Tongue (tissue), 1 donor: ENCODE measurements at regions not wholly inside any gene's neighbourhood (a gene's known extent, or its start where the extent isn't known, plus 50 kb on each side); places are given as distances from the start of the nearest gene placed in this dataset.
"Not testable (repeated sequence)": the region's sequence is repeated elsewhere in the genome, so short reads cannot be mapped to it uniquely, and the experiment has no call there.

ENCODE experiments used
- DNase-seq: peaks from one replicate; pipeline ENCODE4 v3.0.0-alpha.2; 2015

DNA sequence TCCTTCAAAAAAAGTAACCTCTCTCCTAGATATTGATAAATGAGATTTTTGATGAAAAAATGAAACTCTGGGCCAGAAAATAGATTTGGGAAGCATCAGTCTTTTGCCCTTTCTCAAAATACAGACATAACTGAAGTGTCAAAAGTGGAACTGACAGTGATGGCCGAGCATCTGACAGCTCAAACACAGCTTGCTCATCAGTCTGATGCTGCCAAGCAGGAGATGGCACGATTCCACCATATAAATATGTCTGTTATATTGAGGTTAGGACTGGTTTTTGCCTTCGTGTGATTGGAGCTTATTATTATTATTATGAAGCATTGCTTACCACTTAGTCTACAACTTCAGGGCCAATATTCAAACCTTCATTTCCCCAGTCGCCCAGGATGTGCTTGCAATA lies 152.6 kb upstream of the EPHA3 start:
- DNase-seq: no peak

DNA sequence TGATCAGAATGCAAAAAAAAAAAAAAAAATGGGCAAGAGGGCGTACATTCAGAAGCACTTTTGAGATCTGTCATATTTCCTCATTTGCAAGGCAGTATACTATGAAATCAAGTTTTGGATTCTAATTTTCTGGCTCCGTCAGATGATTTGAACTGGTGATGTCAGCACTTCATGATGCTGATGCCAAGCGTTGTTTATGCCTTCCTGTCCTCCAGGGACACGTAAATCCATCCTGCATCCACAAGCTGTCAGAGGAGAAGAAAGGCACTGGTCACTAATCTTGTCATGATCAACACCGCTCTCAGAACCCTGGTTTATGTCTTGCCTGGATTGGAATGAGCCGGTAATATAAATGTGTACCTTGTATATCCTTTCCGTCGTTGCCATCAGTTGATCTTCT lies 152.1 kb upstream of the EPHA3 start:
- no peak for DNase-seq

DNA sequence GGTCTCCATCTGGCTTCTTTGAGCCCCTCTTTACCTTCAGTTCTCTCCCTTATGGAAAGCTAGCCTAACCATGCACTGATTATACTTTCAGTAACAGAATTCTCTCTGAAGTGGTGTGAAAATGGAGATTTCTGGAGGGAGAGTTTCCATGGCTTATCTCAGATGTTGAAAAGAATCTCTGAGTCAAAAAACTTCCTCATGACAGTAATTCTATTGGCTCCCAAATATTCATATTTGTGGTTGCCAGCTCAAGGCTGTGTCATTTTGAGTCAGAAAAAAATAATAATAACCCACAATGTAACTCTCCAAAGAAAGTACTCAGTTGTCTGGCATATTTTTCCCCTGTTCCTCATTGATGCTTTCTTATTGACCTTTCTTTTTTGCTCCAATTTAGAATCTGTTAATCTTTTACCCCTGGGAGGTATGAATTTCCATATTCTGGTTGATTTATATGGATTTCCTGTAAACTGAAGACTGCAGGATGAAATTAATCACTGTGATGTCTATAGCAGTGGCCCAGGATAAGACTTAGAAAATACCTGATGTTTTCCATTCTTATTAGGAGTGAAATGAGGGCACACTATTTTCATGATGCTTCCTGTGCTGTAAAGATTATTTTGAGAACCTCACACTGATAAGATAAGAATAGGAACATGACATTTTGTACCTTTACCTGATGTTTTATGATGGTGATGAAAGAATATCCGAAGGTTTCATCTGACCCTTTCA lies 149.5 kb upstream of the EPHA3 start:
- peak; percentile 7 for DNase-seq

DNA sequence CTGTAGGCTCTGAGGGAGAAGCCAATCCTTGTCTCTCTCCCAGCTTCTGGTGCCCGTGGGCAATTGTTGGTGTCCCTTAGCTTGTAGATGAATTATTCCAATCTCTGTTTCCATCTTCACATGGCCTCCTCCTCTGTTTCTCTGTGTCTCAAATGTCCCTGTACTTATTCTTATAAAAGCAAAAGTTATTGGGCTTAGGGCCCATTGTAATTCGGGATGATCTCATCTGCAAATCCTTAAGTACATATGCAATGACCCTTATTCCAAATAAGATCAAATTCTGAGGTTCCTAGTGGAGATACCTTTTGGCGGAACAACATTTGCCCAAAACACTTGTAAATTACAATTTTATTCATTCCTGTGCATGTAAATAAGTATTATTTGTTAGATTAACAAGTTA lies 147.4 kb upstream of the EPHA3 start:
- no peak for DNase-seq

DNA sequence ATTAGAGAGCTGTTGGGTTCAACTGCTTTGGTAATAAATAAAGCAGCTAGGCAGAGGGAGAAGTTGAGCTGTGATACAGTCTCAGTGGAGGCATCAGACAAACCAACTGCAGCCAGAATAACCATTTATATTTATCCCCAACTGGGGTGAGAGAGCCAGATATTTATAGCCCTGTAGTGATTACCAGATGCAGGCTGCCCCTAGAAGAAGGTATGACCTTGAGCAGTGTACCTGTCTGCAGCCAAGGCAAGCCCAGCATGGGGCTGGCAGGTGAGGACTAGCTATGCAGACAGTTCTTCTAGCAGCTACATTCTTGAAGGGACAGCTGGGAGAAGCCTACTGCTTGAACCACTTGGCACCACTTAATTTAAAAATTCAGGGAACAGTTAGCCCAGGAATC lies 144.4 kb upstream of the EPHA3 start:
- DNase-seq: no peak

DNA sequence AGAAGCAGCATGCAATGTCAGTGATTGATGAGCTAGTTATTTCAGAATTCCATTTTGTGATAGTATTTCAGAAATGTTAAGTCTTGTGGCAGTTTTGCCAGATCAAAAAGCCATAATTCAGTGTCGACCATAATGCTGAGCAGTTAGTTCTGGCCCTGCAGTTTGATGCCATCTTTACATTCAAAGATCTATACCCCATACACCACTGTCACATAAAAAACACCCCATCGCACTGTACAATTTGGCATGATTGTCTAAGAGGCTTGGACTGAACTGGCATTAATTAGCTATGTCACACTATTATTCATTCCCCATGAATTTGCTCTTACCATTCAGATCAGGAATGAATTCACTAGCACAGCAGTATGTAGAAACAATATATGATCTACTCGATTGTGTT lies 127.7 kb upstream of the EPHA3 start:
- no peak for DNase-seq

DNA sequence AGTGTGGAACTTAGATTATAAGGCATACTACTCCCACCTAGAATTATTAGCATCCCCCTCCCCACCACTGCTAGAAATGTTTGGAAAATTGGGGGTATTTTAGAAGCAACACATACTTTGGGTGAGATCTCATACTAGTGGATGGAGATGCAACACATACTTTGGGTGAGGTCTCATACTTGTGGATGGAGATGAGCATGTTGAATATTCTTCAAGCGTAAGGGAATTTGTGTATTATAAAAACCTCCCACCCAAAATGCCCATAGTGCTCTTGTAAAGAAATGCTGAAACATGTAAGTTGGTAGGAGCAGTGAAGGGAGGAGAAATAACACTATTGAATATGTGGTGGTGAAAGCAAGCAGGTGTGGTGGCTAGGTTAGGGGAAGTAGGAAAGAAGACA lies 124.0 kb upstream of the EPHA3 start:
- no peak for DNase-seq

DNA sequence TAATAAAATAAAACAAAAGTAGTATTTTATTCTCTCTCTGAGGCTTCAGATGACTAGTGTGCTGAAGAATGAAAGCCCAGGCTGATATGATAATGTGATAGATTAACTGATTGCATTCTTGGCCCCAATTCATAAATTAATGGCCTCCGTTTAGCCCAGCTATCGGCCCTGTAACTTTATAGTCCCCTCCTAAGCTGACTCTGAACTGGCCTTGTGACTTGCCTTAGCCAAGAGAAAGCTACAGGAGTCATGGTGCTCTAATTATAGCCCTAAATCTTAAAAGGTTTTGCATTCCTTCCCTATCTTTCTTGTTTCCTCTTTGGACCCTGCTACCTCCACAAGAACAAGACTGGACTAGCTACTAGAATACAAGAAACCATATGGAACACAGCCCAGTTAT lies 123.2 kb upstream of the EPHA3 start:
- no peak for DNase-seq

DNA sequence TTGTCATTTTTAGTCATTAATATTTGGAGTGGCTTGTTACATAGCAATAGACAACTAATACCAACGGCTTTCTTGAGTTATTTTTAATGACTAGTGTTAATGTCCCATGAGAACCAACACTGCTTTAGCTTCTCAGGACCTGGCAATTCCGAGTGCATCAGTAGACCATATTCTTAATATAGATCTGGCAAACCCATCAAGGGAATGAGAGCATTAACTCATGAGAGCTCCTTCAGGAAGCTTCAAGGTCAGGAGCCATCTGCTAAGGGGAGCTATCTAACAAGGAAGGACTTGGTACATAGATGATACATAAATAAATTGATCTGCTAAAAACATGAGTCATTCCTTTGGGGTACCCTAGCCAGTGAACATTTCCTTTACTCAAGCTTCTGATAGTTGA lies 122.6 kb upstream of the EPHA3 start:
- no peak for DNase-seq

DNA sequence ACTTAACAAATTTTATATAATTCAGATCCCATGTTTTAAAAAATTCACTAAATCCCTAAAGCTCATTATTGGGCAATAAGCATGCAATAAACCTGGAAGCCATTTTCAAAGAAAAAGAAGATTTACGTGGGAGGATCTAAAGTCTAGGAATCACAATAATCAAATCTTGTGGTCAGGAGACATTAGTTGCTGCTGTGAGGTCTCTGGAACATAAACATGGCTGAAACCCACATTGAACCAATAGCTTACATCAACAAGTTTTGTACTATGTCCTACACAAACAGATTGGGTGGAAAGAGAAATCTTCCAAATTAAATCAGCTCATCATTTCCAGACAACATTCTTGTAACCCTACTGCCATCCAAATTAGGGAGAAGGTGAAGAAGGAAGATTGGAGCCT lies 121.9 kb upstream of the EPHA3 start:
- no peak for DNase-seq

DNA sequence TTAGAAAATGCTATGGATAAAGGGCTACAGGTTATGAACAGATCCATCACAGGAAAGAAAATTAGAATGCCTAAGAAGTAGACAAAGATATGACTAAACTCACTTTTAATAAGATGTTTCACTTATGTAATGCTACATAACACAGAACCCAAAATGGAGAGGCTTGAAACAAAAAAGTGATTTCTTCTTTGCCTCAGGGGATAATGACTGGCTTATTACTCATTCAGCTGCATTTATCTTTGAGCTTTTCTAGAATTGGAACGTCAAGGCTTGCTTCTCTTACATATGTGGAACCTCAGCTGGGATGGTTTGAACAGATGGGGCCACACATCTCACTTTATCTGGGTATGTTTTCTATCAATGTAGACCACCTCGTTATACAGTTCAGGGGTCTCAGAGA lies 120.6 kb upstream of the EPHA3 start:
- DNase-seq: no peak

DNA sequence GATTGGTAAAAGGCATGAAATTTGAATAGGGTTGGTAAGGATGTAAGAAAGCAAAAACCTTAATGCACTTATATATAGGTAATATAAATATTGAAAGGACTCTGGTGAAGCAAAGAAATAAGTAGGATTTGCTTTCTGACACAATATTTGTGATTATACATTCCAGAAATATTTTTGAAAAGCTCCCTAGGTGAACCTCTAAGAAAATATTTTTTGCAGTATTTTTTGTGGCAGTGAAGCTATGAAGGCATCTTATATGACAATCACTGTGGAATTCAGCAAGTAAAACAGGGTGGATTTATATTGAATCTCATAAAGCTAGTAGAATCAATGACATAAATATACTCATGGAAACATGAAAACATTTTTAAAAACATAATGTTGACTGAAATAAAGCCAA lies 119.6 kb upstream of the EPHA3 start:
- DNase-seq: no peak

DNA sequence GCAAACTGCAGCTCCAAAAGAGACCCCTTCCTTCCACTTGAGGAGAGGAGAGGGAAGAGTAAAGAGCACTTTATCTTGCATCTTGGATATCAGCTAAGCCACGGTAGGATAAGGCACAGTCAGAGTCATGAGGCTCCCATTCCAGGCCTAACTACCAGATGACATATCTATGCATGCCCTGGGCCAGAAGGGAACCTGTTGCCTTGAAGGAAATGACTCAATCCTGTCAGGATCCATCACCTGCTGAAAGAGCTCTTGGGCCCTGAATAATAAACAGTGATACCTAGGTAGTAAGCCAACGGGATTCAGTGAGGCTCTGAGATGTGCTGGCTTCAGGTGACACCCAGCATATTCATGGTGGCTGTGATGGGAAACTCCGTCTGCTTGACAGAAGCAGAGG lies 118.5 kb upstream of the EPHA3 start:
- DNase-seq: no peak

DNA sequence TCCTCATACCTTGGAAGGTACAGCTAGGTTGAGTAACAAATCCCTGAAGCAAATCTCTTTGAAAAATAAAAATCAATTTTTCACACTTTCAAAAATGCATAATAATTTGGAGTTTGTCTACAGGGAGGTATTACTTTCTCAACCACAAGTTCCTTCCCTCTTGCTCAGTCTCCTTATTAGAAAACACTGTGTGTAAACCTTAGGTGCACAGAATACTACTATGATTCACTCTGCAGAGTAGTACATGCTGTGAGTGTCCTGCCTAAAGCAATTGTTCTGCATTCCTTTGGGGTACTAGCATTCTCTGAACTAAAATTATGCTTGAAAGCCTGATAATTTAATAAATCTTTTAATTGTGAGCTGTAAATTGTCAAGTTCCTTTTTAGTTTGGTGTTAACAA lies 115.9 kb upstream of the EPHA3 start:
- DNase-seq: no peak

DNA sequence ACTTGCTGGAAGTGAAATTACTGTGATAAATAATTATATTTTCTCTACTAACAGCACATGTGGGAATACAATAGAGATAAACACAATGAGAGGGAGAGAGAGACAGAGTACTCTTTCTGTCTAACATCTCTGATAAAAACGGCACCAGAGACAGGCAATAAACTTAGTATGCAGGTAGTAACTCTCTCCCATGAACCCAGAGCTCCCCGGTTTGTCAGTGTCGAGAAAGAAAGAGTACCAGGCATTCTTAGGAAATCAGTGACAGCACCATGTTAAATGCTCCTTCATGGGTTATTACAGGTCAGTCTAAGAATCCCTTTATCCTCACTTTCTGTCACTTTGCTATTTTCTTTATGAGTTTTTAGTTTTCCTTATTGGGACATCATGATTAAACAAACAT lies 110.7 kb upstream of the EPHA3 start:
- DNase-seq: no peak

DNA sequence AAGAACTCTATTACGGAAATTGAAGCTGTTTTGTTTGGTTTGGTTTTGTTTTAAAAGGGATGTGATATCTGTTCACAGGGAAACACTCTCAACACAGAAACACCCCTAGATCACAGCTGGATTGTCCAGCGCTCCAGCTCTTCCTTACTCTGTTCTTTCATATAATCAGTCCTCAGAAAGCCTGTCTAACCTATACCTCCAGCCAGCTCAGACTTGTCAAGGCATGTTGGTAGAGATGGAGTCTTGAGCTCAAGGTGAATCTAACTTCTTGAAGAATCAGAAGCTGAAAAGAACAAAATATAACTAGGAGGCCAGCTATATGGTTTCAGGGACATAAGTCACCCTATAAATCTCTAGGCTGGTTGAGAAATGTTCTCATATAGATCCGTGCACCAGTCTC lies 110.2 kb upstream of the EPHA3 start:
- DNase-seq: no peak

DNA sequence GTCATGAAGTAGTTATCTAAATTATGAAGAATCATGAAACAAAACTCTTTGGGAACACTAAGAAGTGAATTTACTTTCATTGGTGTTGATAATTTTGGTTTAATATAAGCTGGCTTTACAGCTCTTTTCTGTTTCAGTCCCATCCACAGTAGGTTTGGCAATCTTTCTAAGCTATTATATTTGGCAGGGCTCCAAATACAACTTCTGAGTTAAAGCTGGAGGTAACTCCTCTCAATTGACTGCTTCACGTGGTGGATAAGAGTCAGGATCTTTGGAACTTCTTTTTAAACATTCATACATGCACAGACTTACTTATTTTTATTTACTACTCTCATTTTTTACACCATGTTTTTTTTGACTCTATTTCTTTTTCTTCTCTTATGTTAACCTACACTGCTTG lies 106.5 kb upstream of the EPHA3 start:
- no peak for DNase-seq

DNA sequence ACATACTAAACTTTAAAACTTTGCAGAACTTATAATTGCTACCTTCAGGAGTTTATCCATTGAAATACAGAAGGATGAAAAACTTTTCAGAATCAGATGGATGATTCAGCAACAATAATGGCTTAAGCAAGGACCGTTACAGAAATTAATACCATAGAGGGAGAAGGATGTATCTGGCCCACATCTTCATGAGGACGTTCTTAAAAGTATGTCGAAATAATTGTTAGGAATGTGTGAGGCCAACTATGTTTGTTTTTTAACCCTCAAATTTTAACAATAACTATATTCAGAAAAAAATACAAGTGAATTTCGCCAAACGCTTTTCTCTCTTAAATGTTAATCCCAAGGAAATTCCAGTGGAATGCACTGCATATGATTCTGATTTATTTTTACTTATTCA lies 105.2 kb upstream of the EPHA3 start:
- DNase-seq: no peak

DNA sequence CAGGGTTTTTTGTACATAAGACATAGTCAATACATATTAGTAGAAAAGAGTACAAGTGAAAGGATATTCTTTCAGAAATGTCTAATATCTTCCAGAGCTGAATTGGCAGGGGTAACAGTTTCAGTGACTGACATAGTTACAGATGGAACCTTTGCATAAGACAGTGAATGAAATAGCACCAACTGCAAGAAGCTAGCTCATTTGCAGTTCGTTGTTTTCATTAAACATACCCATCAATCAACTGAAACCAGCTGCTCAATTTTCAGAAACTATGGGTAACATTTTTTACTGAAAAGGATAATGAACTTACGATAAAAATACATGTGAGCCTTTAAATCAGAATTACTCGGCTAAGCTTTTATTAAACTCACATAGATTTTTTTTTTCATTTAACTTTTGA lies 93.9 kb upstream of the EPHA3 start:
- no peak for DNase-seq

DNA sequence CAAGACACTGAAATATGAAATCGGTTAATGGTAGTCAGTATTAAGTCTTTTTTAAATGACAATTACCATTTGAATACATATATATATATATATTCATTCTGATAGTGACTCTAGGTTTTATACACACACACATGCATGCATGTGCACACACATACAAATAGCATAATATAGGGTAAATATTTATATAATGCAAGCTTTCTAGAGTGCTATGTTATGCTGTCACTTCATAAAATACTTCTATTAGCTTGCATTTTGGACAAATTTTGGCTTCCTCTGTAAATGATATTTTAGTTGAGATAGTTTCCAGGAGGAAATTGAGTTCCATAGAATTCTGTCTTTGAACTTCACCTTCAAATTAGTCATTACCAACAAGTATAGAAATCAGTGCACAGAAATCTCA lies 89.9 kb upstream of the EPHA3 start:
- no peak for DNase-seq

DNA sequence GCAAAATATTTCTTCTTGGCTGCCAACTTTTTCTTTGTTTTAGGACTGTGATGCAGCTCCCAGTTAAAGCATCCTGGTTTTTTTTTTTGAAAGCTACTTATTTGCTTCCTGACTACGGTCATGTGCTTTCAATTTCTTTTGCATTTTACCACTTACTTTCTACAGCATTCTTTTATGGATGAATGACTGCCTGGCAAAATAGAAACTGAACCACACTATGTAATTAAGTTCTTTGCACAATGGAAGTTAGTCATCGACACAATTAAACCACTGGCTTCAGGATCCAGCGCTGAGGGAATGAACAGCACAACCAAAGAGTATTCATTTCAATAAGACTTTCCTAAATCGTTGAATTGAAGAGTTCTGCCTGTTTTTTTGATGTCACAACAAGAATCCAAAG lies 82.2 kb upstream of the EPHA3 start:
- DNase-seq: peak; percentile 3

DNA sequence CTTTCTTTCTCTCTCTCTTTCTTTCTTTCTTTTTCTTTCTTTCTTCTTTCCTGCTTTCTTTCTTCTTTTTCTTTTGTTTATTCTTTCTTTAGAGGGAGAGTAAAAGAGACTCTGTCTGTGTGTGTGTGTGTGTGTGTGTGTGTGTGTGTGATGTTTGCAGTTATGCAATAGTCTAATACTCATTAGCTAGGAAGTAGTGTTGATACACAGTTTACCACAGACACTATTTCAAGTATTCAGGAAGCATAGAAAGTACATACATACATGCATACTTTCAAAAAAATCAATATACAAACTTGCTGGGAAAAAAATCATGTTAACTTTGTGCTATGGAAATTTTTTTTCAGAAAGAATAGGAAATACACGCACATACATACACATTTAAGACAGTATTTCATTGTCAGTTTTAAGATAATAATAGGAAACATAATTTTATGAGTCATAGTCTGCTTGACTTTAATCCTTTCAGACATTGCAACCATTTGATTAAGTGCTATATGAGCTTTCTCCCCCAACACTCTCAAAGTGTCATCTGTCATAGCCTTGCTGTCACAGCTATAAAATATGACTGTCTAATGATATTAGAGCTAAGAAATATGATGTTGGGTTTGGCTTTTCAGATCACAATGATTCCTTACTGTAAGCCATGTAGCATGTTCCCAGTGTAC lies 74.9 kb upstream of the EPHA3 start:
- DNase-seq: no peak

DNA sequence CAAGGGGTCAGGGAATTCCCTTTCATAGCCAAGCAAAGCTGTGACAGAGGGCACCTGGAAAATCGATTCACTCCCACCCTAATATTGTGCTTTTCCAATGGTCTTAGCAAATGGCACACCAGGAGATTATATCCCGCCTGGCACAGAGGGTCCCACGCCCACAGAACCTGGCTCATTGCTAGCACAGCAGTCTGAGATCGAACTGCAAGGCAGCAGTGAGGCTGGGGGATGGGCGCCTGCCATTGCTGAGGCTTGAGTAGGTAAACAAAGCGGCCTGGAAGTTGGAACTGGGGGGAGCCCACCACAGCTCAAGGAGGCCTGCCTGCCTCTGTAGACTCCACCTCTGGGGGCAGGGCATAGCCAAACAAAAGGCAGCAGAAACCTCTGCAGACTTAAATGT lies 72.7 kb upstream of the EPHA3 start:
- not testable (repeated sequence) for DNase-seq

DNA sequence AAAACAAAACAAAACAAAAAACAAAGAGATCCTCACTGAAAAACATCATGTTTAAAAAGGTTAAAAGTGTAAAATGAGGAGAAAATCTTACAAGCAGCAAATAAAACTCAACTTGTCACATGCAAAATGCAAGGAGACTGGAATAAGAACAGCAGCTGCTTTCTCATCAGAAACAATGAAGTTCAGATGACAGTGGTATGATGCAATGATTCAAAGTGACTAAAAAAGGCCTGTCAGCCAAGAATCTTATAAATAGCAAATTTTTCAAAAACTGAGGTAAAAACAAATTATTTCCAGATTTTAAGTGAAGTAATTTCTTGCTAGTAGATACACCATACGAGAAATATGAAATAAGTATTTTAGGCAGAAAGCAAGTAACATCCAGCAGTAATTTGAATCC lies 68.6 kb upstream of the EPHA3 start:
- no peak for DNase-seq
